H1 (cell line): ENCODE measurements at regions not wholly inside any gene's neighbourhood (a gene's known extent, or its start where the extent isn't known, plus 50 kb on each side); places are given as distances from the start of the nearest gene placed in this dataset.

Experiments
- CTCF ChIA-PET: fragments of 300-600 bp; sonication (Branson Sonifier 250); formaldehyde crosslinking; loops from one replicate; lab custom pipeline; 2021; ENCODE audit not compliant: partially characterized antibody; lab: Charles Lee
- POLR2A ChIA-PET: fragments of 300-600 bp; sonication (Branson Sonifier 250); formaldehyde crosslinking; loops from one replicate; lab custom pipeline; 2021; ENCODE audit warnings: inconsistent platforms; ENCODE audit not compliant: partially characterized antibody; lab: Charles Lee
- DNase-seq, 2 experiments: peaks; one replicate each; pipeline versions ENCODE4 v3.0.0 to v3.0.0-alpha.2; 2010 to 2022; ENCODE audit warnings: low spot score in 2 of 2, low read depth in 1 of 2, mixed read lengths in 1 of 2
- FAIRE-seq: peaks from 2 replicates; lab custom pipeline; 2011; peaks lifted over from hg19 to GRCh38; lab: Jason Lieb, UNC
- H2AFZ ChIP-seq: 2 replicates; pipeline ENCODE4 v1.8.1; 2012; ENCODE audit warnings: low read length, inconsistent platforms
- H2AK5ac ChIP-seq: 2 replicates; pipeline ENCODE4 v1.6.1; 2013; ENCODE audit warnings: low read depth, low read length
- H2BK120ac ChIP-seq: replicated peaks from 2 replicates; pipeline ENCODE3; 2013; ENCODE audit warnings: low read depth, low read length, inconsistent platforms
- H2BK12ac ChIP-seq: 2 replicates; pipeline ENCODE4 v1.6.1; 2013; ENCODE audit warnings: low read depth, low read length
- H2BK15ac ChIP-seq: 2 replicates; pipeline ENCODE4 v1.6.1; 2013; ENCODE audit warnings: low read length
- H2BK20ac ChIP-seq: 2 replicates; pipeline ENCODE4 v1.6.1; 2013; ENCODE audit warnings: low read length
- H2BK5ac ChIP-seq: 2 replicates; pipeline ENCODE4 v1.6.1; 2013; ENCODE audit warnings: low read depth, low read length
- H3K14ac ChIP-seq: 2 replicates; pipeline ENCODE4 v1.6.1; 2013; ENCODE audit warnings: inconsistent platforms; ENCODE audit not compliant: insufficient read length
- H3K18ac ChIP-seq: 2 replicates; pipeline ENCODE4 v1.6.1; 2013; ENCODE audit warnings: low read length; ENCODE audit errors: extremely low read depth
- H3K23ac ChIP-seq: 2 replicates; pipeline ENCODE4 v1.6.1; 2013; ENCODE audit warnings: inconsistent platforms; ENCODE audit not compliant: insufficient read length
- H3K23me2 ChIP-seq: 2 replicates; pipeline ENCODE4 v1.6.1; 2013; ENCODE audit warnings: low read depth, low read length
- H3K27ac ChIP-seq: 2 replicates; pipeline ENCODE4 v1.6.1; 2011; ENCODE audit warnings: low read depth, low read length, inconsistent platforms
- H3K27me3 ChIP-seq, 4 experiments: replicated peaks in 1 of 4; 1 replicate in 1 of 4; 2 replicates in 3 of 4; pipeline versions ENCODE4 v1.6.1 to v1.8.1; 2011 to 2013; ENCODE audit warnings: low read length in 3 of 4, mild to moderate bottlenecking in 3 of 4, inconsistent platforms in 2 of 4, mixed read lengths in 2 of 4, moderate library complexity in 1 of 4; ENCODE audit not compliant: control insufficient read depth in 3 of 4, insufficient read depth in 3 of 4; ENCODE audit errors: extremely low read depth in 1 of 4
- H3K36me3 ChIP-seq, 4 experiments: 2 replicates each; pipeline versions ENCODE4 v1.6.1 to v1.8.1; 2011 to 2013; ENCODE audit warnings: mild to moderate bottlenecking in 4 of 4, low read length in 3 of 4, moderate library complexity in 2 of 4, control low read depth in 1 of 4, inconsistent platforms in 1 of 4; ENCODE audit not compliant: insufficient read depth in 4 of 4, control insufficient read depth in 2 of 4
- H3K4ac ChIP-seq: replicated peaks from 2 replicates; pipeline ENCODE3; 2013; ENCODE audit warnings: low read length, low read depth, mixed read lengths, inconsistent platforms; ENCODE audit not compliant: insufficient read length
- H3K4me1 ChIP-seq, 4 experiments: replicated peaks in 1 of 4; 1 replicate in 1 of 4; 2 replicates in 3 of 4; pipeline versions ENCODE4 v1.6.1 to v1.8.1; 2011 to 2013; ENCODE audit warnings: low read length in 3 of 4, inconsistent platforms in 2 of 4, mixed read lengths in 1 of 4; ENCODE audit not compliant: insufficient read depth in 4 of 4, control insufficient read depth in 3 of 4
- H3K4me2 ChIP-seq, 2 experiments: 2 replicates each; pipeline versions ENCODE4 v1.6.1 to v1.8.1; 2011 to 2013; ENCODE audit warnings: low read depth in 2 of 2, low read length in 2 of 2, control low read depth in 1 of 2, inconsistent platforms in 1 of 2, mild to moderate bottlenecking in 1 of 2; ENCODE audit not compliant: insufficient read depth in 1 of 2
- H3K4me3 ChIP-seq, 4 experiments: fragments of 200-600, 300-600 bp in 1 of 4; sonication (generic), shearing (Covaris generic), sonication (Bioruptor Twin) in 1 of 4; 2 replicates each; pipeline versions ENCODE4 v1.5.1 to v1.8.1; 2011 to 2016; ENCODE audit warnings: low read length in 4 of 4, low read depth in 3 of 4, control low read depth in 2 of 4, inconsistent platforms in 2 of 4, mild to moderate bottlenecking in 2 of 4, mixed read lengths in 1 of 4, moderate library complexity in 1 of 4; ENCODE audit not compliant: insufficient read depth in 2 of 4; ENCODE audit errors: extremely low read depth in 1 of 4
- H3K56ac ChIP-seq: replicated peaks from 2 replicates; pipeline ENCODE3; 2013; ENCODE audit warnings: low read depth, mild to moderate bottlenecking, mixed read lengths, low read length, inconsistent platforms; ENCODE audit not compliant: insufficient read length
- H3K79me1 ChIP-seq: 2 replicates; pipeline ENCODE4 v1.6.1; 2013; ENCODE audit warnings: low read depth, low read length, control low read depth
- H3K79me2 ChIP-seq, 2 experiments: 2 replicates each; pipeline versions ENCODE4 v1.6.1 to v1.8.1; 2012 to 2013; ENCODE audit warnings: low read length in 2 of 2, mild to moderate bottlenecking in 2 of 2, inconsistent platforms in 1 of 2; ENCODE audit not compliant: insufficient read depth in 2 of 2, control insufficient read depth in 1 of 2
- H3K9ac ChIP-seq, 4 experiments: replicated peaks in 1 of 4; 1 replicate in 1 of 4; 2 replicates in 3 of 4; pipeline versions ENCODE4 v1.6.1 to v1.8.1; 2011 to 2013; ENCODE audit warnings: low read depth in 3 of 4, low read length in 3 of 4, control low read depth in 2 of 4, mild to moderate bottlenecking in 2 of 4, moderate library complexity in 2 of 4, inconsistent platforms in 1 of 4; ENCODE audit errors: extremely low read depth in 1 of 4
- H3K9me3 ChIP-seq, 2 experiments: 2 replicates each; pipeline versions ENCODE4 v1.6.1 to v1.8.1; 2012 to 2013; ENCODE audit warnings: mild to moderate bottlenecking in 2 of 2, moderate library complexity in 2 of 2, control low read depth in 1 of 2, inconsistent platforms in 1 of 2, low read depth in 1 of 2, low read length in 1 of 2, mixed read lengths in 1 of 2; ENCODE audit not compliant: insufficient read depth in 2 of 2
- H4K20me1 ChIP-seq, 2 experiments: replicated peaks in 1 of 2; 2 replicates each; pipeline versions ENCODE3 to v1.8.1; 2011 to 2013; ENCODE audit warnings: inconsistent platforms in 2 of 2, low read length in 2 of 2, mild to moderate bottlenecking in 1 of 2; ENCODE audit not compliant: insufficient read depth in 2 of 2, control insufficient read depth in 1 of 2
- H4K5ac ChIP-seq: 2 replicates; pipeline ENCODE4 v1.6.1; 2013; ENCODE audit warnings: low read length, low read depth, mixed read lengths, inconsistent platforms; ENCODE audit not compliant: insufficient read length
- H4K8ac ChIP-seq: 2 replicates; pipeline ENCODE4 v1.8.0; 2013; ENCODE audit warnings: mild to moderate bottlenecking, moderate library complexity, low read length, inconsistent platforms; ENCODE audit not compliant: insufficient read depth; ENCODE audit errors: extremely low read depth
- H4K91ac ChIP-seq: replicated peaks from 2 replicates; pipeline ENCODE3; 2013; ENCODE audit warnings: low read length, mixed read lengths, inconsistent platforms; ENCODE audit not compliant: insufficient read length
- CBX8 ChIP-seq: fragments of 300-800, 300-1000 bp; sonication (generic); IDR thresholded peaks from 2 replicates; pipeline ENCODE4 v1.7.1; 2016; ENCODE audit warnings: low read depth, low read length, borderline replicate concordance
- CTBP2 ChIP-seq: IDR thresholded peaks from 2 replicates; pipeline ENCODE4 v1.7.0; 2011; ENCODE audit warnings: borderline replicate concordance, mild to moderate bottlenecking, moderate library complexity, mixed read lengths, low read length; ENCODE audit not compliant: insufficient read depth, insufficient read length
- FOSL1 ChIP-seq: IDR thresholded peaks from 2 replicates; pipeline ENCODE4 v1.6.1; 2011; ENCODE audit warnings: mild to moderate bottlenecking, low read depth, low read length, moderate library complexity; ENCODE audit not compliant: insufficient read depth
- JUN ChIP-seq: IDR thresholded peaks from 2 replicates; pipeline ENCODE4 v1.6.1; 2011; ENCODE audit warnings: low read depth, mild to moderate bottlenecking, improper control_type of control experiment, low read length
- KDM5A ChIP-seq: fragments of 200-600 bp; IDR thresholded peaks from 2 replicates; pipeline ENCODE4 v1.7.1; 2012; ENCODE audit warnings: mild to moderate bottlenecking, low read length, inconsistent platforms, mixed read lengths
- RXRA ChIP-seq: IDR thresholded peaks from 2 replicates; pipeline ENCODE4 v1.6.1; 2011; ENCODE audit warnings: low read depth, mild to moderate bottlenecking, low read length, moderate library complexity; ENCODE audit not compliant: insufficient read depth
- SAP30 ChIP-seq: fragments of 300-600 bp; sonication (generic); IDR thresholded peaks from 2 replicates; pipeline ENCODE4 v1.7.1; 2012; ENCODE audit warnings: low read length, moderate library complexity, mild to moderate bottlenecking, inconsistent platforms; ENCODE audit not compliant: insufficient read depth, insufficient replicate concordance
- SUZ12 ChIP-seq: fragments of 200-600 bp; sonication (generic); IDR thresholded peaks from 2 replicates; pipeline ENCODE4 v1.6.1; 2012; ENCODE audit warnings: mild to moderate bottlenecking, inconsistent platforms, low read length, moderate library complexity, mixed read lengths
- TCF12 ChIP-seq: IDR thresholded peaks from 2 replicates; pipeline ENCODE4 v1.6.1; 2011; ENCODE audit warnings: low read depth, mild to moderate bottlenecking, low read length
- USF2 ChIP-seq: IDR thresholded peaks from 2 replicates; pipeline ENCODE4 v1.6.1; 2011; ENCODE audit warnings: low read length, improper control_type of control experiment
- ZNF274 ChIP-seq: IDR thresholded peaks from 2 replicates; pipeline ENCODE4 v1.7.0; 2012; ENCODE audit warnings: low read length, borderline replicate concordance; ENCODE audit errors: extremely low read depth
- WGBS, 2 experiments: shearing (Covaris generic) in 1 of 2; methylation state at CpG; one replicate each; pipeline versions ENCODE4 v1.1.6 to v1.1.7; 2013 to 2015; ENCODE audit warnings: low lambda C conversion rate in 2 of 2, mixed read lengths in 2 of 2, inconsistent platforms in 1 of 2, low coverage in 1 of 2, missing lambda C conversion rate in 1 of 2; ENCODE audit not compliant: insufficient replicate concordance in 2 of 2, insufficient coverage in 1 of 2, insufficient read length in 1 of 2; ENCODE audit errors: extremely low coverage in 1 of 2, missing lambda C conversion rate in 1 of 2; 5-methylcytosine and 5-hydroxymethylcytosine counted together

- FAIRE-seq, result no peak
- H2BK5ac ChIP-seq, result no peak overlapping the region
- no peak overlapping the region for H2BK120ac ChIP-seq
- H3K23me2 ChIP-seq, result no peaks in the 10 kb centered on the region
- H3K4me2 ChIP-seq, result no peak overlapping the region
- no peaks in the 10 kb centered on the region for H4K20me1 ChIP-seq
- H2AK5ac ChIP-seq, result no peak overlapping the region
- POLR2A ChIA-PET, result no interaction called here
- H4K5ac ChIP-seq, result no peak overlapping the region
- no peak overlapping the region for H3K27ac ChIP-seq
- H2AFZ ChIP-seq, result no peak overlapping the region
- no peak overlapping the region for H3K4ac ChIP-seq
- no peak overlapping the region for H4K8ac ChIP-seq
- no peak overlapping the region for H2BK15ac ChIP-seq
- no peak for TF ChIP-seq ZNF274
- no peak for TF ChIP-seq FOSL1
- no peak for TF ChIP-seq TCF12
- TF ChIP-seq USF2, result no peak
- TF ChIP-seq SUZ12, result no peak
- no peak for TF ChIP-seq CBX8
- no peak for TF ChIP-seq CTBP2
- TF ChIP-seq KDM5A, result no peak
- no peak for TF ChIP-seq SAP30
- no peak for TF ChIP-seq RXRA
- no peak for TF ChIP-seq JUN
- TF ChIP-seq, all 59 proteins: peak for 0
- H3K18ac ChIP-seq, result no peak overlapping the region
- WGBS, 2 experiments, result 97% methylated on average over 2 of the region's 2 CpGs; no CpG with 5 or more reads in 1 of the 2 experiments
- H2BK20ac ChIP-seq, result no peak overlapping the region
- no peak overlapping the region for H3K14ac ChIP-seq
- H3K9ac ChIP-seq, result no peak overlapping the region
- no peak overlapping the region for H3K4me3 ChIP-seq
- no peaks in the 10 kb centered on the region for H3K79me2 ChIP-seq
- H3K36me3 ChIP-seq, result no peaks in the 10 kb centered on the region
- no peak overlapping the region for H2BK12ac ChIP-seq
- no peaks in the 10 kb centered on the region for H3K79me1 ChIP-seq
- CTCF ChIA-PET, result no interaction called here
- 0 out of 4 replicates have a peak, but pooled peaks cover 0 to 4% of the 10 kb centered on the region in 2 experiments for H3K9me3 ChIP-seq
- no peaks in the 10 kb centered on the region for H3K27me3 ChIP-seq
- H3K23ac ChIP-seq, result no peak overlapping the region
- no peak for DNase-seq
- H3K4me1 ChIP-seq, result no peaks in the 10 kb centered on the region
- H4K91ac ChIP-seq, result no peak overlapping the region
- H3K56ac ChIP-seq, result no peak overlapping the region
These were observed 581.8 kb downstream of the ETS1 start for GRCh38 chr11:128005562-128005961.
